ENCODE measurements at regions not wholly inside any gene's neighbourhood (a gene's known extent, or its start where the extent isn't known, plus 50 kb on each side); places are given as distances from the start of the nearest gene placed in this dataset.

- TF ChIP-seq MYC (IDR thresholded peaks at IDR 0.05; ENCODE audit: low read depth, low read length): no peak
- TF ChIP-seq FOS (IDR thresholded peaks at IDR 0.05; ENCODE audit: borderline replicate concordance, insufficient read depth, low read length): no peak
- no peak for TF ChIP-seq EZH2 (IDR thresholded peaks at IDR 0.05; ENCODE audit: borderline replicate concordance, low read depth, low read length, severe bottlenecking)
- TF ChIP-seq CTCF (IDR thresholded peaks at IDR 0.05; ENCODE audit: extremely low read depth in 1 of 2, insufficient read depth in 1 of 2, low read depth in 1 of 2, low read length in 2 of 2): no peak
- TF ChIP-seq JUN (IDR thresholded peaks at IDR 0.05; ENCODE audit: borderline replicate concordance, insufficient read depth, insufficient read length, low read depth): no peak
- no peak for TF ChIP-seq POLR2AphosphoS5 (IDR thresholded peaks at IDR 0.05; ENCODE audit: insufficient read depth, low read depth, low read length)
- TF ChIP-seq POLR2A (IDR thresholded peaks at IDR 0.05; ENCODE audit: low read depth, low read length): no peak
- no peak for TF ChIP-seq GATA2 (IDR thresholded peaks at IDR 0.05; ENCODE audit: insufficient read depth, insufficient read length, low read depth, low read length)
- TF ChIP-seq MAX (IDR thresholded peaks at IDR 0.05; ENCODE audit: insufficient read depth, insufficient read length): no peak
- Histone ChIP-seq H3K4me3 (replicated peaks in 1 of 3; ENCODE audit: insufficient read depth in 1 of 3, low read depth in 1 of 3, low read length in 3 of 3) (no peak overlapping the region), H3K27me3 (ENCODE audit: control insufficient read depth in 2 of 2, insufficient read depth in 2 of 2, low read length in 2 of 2) (no peaks in the 10 kb centered on the region), H4K20me1 (replicated peaks; ENCODE audit: control insufficient read depth, extremely low read depth, insufficient read depth, low read length) (no peaks in the 10 kb centered on the region), H3K9ac (replicated peaks; ENCODE audit: extremely low read depth, insufficient read depth, low read length) (no peak overlapping the region), H2AFZ (ENCODE audit: low read depth, low read length) (no peak overlapping the region), H3K9me1 (replicated peaks; ENCODE audit: control insufficient read depth, extremely low read depth, insufficient read depth, low read length) (no peaks in the 10 kb centered on the region), H3K4me2 (ENCODE audit: insufficient read depth, low read length) (no peak overlapping the region), H3K36me3 (ENCODE audit: control insufficient read depth in 2 of 2, extremely low read depth in 1 of 2, insufficient read depth in 2 of 2, low read length in 2 of 2) (no peaks in the 10 kb centered on the region), H3K27ac (ENCODE audit: insufficient read depth, low read depth, low read length) (no peak overlapping the region), H3K4me1 (ENCODE audit: control insufficient read depth, extremely low read depth, insufficient read depth, low read length) (no peaks in the 10 kb centered on the region), H3K9me3 (replicated peaks; ENCODE audit: control insufficient read depth, insufficient read depth, low read length) (no peaks in the 10 kb centered on the region), H3K79me2 (ENCODE audit: control insufficient read depth, insufficient read depth, low read length) (no peaks in the 10 kb centered on the region)
- CTCF ChIA-PET: no interaction called here
- POLR2A ChIA-PET: no interaction called here
- no TSS peak for BruUV-seq (replicated peaks)
- intact Hi-C loops (cut with micrococcal nuclease) (no loop called here), dilution Hi-C loops (cut with MboI; ENCODE audit: extremely low pct_ligation_motif_present, low sequenced_read_pairs) (no loop called here)
- no peak for DNase-seq (ENCODE audit: low read depth, low spot score)
- no peak for FAIRE-seq
Measured at GRCh38 chr5:91864962-91865361, 481.8 kb upstream of the ARRDC3 start.

Measured in endothelial cell of umbilical vein (primary cell).